ENCODE measurements at regions not wholly inside any gene's neighbourhood (a gene's known extent, or its start where the extent isn't known, plus 50 kb on each side); places are given as distances from the start of the nearest gene placed in this dataset.

- H3K4me3 ChIP-seq (ENCODE audit: low read depth, low read length): no peak overlapping the region
- no peak overlapping the region for H3K4me2 ChIP-seq (ENCODE audit: low read length)
- H3K79me2 ChIP-seq: no peaks in the 10 kb centered on the region
- TF ChIP-seq, protein P1, sequence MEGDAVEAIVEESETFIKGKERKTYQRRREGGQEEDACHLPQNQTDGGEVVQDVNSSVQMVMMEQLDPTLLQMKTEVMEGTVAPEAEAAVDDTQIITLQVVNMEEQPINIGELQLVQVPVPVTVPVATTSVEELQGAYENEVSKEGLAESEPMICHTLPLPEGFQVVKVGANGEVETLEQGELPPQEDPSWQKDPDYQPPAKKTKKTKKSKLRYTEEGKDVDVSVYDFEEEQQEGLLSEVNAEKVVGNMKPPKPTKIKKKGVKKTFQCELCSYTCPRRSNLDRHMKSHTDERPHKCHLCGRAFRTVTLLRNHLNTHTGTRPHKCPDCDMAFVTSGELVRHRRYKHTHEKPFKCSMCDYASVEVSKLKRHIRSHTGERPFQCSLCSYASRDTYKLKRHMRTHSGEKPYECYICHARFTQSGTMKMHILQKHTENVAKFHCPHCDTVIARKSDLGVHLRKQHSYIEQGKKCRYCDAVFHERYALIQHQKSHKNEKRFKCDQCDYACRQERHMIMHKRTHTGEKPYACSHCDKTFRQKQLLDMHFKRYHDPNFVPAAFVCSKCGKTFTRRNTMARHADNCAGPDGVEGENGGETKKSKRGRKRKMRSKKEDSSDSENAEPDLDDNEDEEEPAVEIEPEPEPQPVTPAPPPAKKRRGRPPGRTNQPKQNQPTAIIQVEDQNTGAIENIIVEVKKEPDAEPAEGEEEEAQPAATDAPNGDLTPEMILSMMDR (IDR thresholded peaks at IDR 0.05): no peak
- H3K9me3 ChIP-seq (ENCODE audit: control insufficient read depth, low read length): no peaks in the 10 kb centered on the region
- H3K27me3 ChIP-seq (ENCODE audit: control insufficient read depth, insufficient read depth, low read length): no peaks in the 10 kb centered on the region
- H2AFZ ChIP-seq: no peak overlapping the region
- H3K27ac ChIP-seq: no peak overlapping the region
- no peaks in the 10 kb centered on the region for H3K36me3 ChIP-seq (ENCODE audit: control insufficient read depth, insufficient read depth, low read length)
- no peak overlapping the region for H3K9ac ChIP-seq
- no peaks in the 10 kb centered on the region for H3K4me1 ChIP-seq
Observed at GRCh38 chr12:24759155-24759554, 189.7 kb downstream of the BCAT1 start.

DNA sequence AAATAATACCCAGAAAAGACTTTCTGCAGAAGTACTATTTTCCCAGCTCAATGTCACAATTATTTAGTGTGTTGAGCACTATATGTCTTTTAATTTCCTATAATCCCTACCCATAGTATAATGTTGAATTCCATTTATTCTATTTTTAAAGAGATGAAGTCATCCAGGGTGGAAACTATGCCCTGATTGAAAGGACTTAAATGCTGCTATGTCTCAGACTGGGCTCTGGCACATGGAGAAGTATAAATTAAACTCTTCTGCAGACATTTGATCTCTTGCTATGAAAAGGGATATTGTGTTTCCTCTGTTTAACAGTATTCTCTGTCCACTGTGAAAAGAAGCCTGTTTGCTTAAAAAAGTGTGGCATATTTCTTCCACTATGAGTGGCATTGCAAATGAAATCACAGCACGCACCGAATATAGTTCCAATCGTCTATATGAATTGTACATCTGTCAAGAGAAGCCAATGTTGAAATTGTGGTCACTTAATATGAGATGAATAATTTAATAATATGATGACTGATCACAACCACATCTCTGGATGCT lies 192.3 kb downstream of the BCAT1 start:
- Histone ChIP-seq H3K79me2 (no peaks in the 10 kb centered on the region), H3K4me2 (ENCODE audit: low read length) (no peak overlapping the region), H3K27me3 (ENCODE audit: control insufficient read depth, insufficient read depth, low read length) (no peaks in the 10 kb centered on the region), H3K36me3 (ENCODE audit: control insufficient read depth, insufficient read depth, low read length) (no peaks in the 10 kb centered on the region), H2AFZ (no peak overlapping the region), H3K9me3 (ENCODE audit: control insufficient read depth, low read length) (no peaks in the 10 kb centered on the region), H3K4me3 (ENCODE audit: low read depth, low read length) (no peak overlapping the region), H3K4me1 (no peaks in the 10 kb centered on the region), H3K27ac (no peak overlapping the region), H3K9ac (no peak overlapping the region)
- TF ChIP-seq, protein P1 (IDR thresholded peaks at IDR 0.05): no peak

DNA sequence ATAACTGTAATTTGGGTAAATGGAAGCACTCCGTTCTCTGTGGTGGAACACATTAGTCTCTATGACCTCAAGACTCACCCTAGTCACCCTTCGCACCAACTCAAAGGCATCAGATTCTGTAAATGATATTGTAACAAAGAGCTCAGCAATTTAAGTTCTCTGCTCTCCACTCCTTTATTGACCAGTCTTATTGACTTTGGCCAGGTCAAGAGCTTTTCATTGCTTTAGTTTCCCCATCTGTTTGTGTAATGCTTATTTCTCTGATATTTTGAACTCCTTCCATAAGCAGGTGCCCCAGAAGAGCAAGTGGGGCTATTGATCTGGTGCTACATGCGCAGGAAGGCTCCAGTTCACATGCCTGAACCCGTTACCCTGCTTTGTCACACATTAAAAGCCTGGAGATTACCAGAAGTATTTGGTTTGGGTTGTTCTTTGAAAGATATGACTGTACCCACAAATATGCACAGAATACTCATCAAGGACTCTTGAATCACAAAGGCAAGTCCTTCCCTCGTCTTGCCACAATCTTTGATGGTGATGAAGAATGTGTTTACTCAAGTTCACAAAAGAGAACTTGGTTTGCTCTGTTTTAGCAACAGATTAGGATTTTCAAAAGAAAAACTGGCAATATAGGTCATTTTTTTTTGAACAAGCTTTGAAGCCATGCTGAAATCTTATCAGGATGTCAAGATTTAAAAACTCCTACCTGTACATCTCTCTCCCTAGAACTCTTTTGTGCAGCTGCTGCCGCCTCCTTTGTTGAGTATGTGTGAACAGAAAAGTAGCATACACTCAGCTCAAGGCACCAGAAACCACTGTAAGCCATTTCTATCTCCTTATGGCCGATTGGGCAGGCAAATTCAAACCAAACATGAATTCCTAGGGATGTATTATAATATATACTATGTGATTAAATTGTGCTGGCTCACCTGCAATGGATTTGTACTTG lies 193.9 kb downstream of the BCAT1 start:
- no peak overlapping the region for H3K9ac ChIP-seq
- H3K27me3 ChIP-seq (ENCODE audit: control insufficient read depth, insufficient read depth, low read length): no peaks in the 10 kb centered on the region
- no peak overlapping the region for H2AFZ ChIP-seq
- H3K4me3 ChIP-seq (ENCODE audit: low read depth, low read length): no peak overlapping the region
- H3K79me2 ChIP-seq: no peaks in the 10 kb centered on the region
- H3K4me2 ChIP-seq (ENCODE audit: low read length): no peak overlapping the region
- TF ChIP-seq, protein P1 (IDR thresholded peaks at IDR 0.05): no peak
- no peaks in the 10 kb centered on the region for H3K9me3 ChIP-seq (ENCODE audit: control insufficient read depth, low read length)
- no peaks in the 10 kb centered on the region for H3K36me3 ChIP-seq (ENCODE audit: control insufficient read depth, insufficient read depth, low read length)
- H3K4me1 ChIP-seq: no peaks in the 10 kb centered on the region
- H3K27ac ChIP-seq: no peak overlapping the region

DNA sequence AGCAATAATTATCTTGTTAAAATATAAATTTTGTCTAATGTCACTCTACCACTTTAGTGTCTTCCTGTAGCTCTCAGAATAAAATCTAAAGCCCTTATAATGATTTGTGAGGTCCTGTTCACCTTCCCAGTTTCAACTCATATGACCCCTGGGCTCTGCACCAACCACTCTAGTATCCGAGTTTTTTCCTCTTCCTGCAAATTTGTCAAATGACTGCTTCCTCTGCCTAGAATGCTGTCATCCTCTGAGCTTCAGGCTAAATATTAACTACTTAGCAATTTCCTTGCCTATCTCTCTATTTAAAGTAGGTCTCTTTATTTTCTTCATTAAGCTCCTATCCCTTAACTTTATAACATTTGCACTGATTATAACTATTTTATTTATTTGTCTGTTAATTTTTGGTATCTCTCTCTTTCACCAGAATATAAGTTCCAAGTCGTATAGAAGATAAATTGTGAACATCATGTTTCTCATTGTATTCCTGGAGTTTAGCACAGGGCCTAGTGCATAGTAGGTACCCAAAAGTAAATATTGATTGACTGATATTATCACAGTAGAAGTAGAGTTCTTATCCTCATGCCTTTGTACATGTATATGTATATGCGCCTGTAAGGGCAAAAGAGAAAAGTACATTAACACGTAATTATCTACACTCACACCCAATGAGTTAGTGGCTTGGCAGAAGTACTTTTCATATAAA lies 196.0 kb downstream of the BCAT1 start:
- H3K9me3 ChIP-seq (ENCODE audit: control insufficient read depth, low read length): no peaks in the 10 kb centered on the region
- no peak overlapping the region for H3K9ac ChIP-seq
- no peak overlapping the region for H3K4me2 ChIP-seq (ENCODE audit: low read length)
- H3K36me3 ChIP-seq (ENCODE audit: control insufficient read depth, insufficient read depth, low read length): no peaks in the 10 kb centered on the region
- H3K79me2 ChIP-seq: no peaks in the 10 kb centered on the region
- no peaks in the 10 kb centered on the region for H3K4me1 ChIP-seq
- no peaks in the 10 kb centered on the region for H3K27me3 ChIP-seq (ENCODE audit: control insufficient read depth, insufficient read depth, low read length)
- no peak overlapping the region for H3K27ac ChIP-seq
- no peak overlapping the region for H2AFZ ChIP-seq
- no peak overlapping the region for H3K4me3 ChIP-seq (ENCODE audit: low read depth, low read length)
- TF ChIP-seq, protein P1 (IDR thresholded peaks at IDR 0.05): no peak
